HG02763 (cell line): ENCODE measurements at regions not wholly inside any gene's neighbourhood (a gene's known extent, or its start where the extent isn't known, plus 50 kb on each side); places are given as distances from the start of the nearest gene placed in this dataset.
A peak's percentile ranks its signal among the peaks of the same experiment; 100 is the strongest.
"Not testable (repeated sequence)": the region's sequence is repeated elsewhere in the genome, so short reads cannot be mapped to it uniquely, and the experiment has no call there.

Experiments used
- ATAC-seq: cut with Tn5 transposase; IDR thresholded peaks from one replicate; pipeline ENCODE4 v1.9.1; 2021; ENCODE audit warnings: mild to moderate bottlenecking, moderate library complexity; ENCODE audit not compliant: unreplicated experiment

DNA sequence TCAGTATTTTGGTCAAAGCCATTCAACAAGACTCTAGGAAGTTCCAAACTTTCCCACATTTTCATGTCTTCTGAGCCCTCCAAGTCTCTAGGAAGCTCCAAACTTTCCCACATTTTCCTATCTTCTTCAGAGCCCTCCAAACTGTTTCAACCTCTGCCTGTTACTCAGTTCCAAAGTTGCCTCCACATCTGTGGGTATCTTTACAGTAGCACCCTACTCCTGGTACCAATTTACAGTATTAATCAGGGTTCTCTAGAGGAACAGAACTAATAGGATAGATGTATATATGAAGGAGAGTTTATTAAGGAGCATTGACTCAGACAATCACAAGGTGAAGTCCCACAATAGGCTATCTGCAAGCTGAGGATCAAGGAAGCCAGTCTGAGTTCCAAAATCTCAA is 296.0 kb upstream of the CCL2 start:
- ATAC-seq = not testable (repeated sequence)

DNA sequence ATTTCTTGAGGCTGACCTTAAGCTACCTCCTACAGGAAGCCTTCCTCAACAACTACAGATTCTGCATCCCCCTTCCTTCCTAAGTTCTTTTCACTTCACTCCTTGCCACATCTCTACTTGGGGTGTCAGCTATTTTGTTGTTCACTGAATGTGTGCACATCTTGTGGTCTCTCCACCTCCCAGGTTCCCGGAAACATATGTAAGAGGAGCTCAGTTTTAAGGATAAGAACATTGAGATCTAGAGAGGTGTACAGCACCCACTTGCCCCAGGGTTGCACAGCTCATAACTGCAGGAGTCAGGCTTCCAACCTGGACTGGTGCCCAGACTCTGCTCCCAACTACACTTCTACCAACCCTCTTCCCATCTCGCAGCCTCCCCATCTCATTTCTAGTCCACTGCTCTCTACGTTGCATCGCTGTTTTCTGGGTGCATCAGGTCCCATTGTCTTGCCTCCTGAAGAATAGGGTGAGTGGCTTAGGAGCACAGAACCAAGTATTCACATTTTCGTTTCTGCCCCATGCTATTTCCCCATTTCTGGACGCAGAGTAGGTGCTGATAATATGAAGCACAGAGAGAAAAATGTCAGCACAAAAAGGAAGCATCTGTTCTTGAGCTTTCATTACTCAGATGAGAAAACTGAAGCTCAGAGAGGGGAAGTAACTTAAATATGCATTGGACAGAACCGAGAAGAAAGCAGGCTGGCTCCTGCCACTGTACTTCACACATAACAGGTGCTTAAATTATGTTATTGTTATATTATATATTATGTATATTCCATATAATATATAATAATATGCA is 292.0 kb upstream of the CCL2 start:
- no peak for ATAC-seq

DNA sequence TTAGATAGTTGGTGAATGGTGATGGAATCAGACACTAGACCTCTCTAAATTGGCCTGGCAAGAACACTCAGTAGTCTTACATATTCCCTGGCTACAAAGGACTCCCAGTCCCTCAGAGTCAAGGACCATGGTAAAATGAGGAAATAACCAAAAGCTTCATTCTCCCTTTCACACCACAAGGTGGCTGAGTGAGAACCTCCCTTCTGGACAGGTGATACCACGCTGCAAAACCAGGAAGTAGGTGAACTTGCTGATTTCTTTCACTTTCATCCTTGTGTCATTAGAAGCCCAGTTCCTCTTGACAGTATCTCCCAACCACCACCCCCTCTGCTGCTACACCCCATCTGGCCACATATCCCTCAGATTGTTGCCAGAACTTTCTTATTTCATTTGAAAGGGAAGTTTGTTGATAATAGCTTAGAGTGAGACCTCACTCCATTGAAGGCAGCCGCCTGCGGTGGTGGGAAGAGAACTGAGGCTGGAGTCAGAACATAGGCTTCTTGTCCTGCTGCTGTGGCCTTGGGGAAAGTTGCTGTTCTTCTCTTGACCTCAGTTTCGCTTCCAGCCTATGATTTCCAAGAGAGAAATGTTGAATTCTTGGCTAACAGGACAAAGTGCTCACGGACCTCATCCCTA is 290.6 kb upstream of the CCL2 start:
- ATAC-seq = peak; percentile 75

DNA sequence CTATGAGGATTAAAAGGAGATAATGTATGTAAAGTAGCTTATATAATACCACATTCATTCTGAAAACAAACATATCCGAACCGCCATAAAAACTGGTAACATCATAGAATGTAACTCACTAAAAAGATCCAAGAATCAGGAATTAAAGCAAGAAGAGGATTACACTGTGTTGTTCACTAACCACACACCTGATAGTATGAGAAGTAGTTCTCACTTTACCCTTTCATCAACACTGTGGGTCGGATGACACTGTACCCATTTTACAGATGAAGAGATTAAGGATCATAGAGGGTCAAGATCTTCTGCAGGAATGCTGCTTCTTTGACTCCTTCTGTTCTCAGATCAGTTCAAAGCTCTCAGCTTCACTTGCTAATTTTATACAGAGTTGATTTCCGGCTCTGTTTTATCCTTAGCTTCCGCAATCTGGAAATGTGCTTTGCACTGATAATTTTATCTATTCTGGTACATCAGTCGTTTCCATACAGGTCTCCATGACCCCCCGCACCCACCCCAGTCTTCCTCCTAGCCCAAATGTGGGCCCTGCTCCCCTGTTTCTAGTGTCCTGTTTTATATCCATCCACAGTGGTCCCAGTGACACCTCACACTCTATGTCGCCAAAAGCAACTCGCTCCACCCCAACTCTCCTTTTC is 288.6 kb upstream of the CCL2 start:
- ATAC-seq = no peak

DNA sequence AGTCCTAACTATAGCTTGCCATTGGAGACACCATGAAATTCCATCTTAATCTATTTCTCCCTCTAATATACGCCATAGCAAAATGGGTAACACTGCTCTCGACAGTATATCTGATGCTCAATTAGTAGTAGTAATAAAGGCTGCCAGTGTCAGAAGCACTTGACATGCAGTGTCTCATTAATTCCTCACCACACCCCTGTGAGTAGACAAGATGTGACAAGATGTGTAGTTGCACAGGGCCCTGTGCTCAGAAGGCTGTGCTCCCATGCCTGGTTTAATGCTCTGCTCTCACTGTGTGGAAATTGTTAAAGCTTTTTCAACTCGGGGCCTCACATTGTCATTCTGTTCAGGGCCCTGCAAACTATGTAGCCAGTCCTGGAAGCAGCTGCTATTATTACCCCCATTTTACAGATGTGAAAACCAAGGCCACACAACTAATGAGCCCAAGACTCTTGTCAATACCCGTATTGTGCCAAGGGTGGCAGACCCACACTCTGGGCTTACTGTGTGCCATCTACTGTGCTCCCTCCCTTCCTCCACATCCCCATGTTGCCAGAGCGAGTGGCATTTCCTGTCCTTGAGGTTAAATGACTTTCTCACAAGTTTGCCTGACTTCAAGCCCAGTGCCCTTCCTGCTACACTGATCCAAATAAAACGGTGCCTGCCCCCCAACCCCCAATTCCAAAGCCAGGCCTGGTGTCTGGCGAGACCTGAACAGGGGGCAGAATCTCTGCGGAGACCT is 287.3 kb upstream of the CCL2 start:
- no peak for ATAC-seq

DNA sequence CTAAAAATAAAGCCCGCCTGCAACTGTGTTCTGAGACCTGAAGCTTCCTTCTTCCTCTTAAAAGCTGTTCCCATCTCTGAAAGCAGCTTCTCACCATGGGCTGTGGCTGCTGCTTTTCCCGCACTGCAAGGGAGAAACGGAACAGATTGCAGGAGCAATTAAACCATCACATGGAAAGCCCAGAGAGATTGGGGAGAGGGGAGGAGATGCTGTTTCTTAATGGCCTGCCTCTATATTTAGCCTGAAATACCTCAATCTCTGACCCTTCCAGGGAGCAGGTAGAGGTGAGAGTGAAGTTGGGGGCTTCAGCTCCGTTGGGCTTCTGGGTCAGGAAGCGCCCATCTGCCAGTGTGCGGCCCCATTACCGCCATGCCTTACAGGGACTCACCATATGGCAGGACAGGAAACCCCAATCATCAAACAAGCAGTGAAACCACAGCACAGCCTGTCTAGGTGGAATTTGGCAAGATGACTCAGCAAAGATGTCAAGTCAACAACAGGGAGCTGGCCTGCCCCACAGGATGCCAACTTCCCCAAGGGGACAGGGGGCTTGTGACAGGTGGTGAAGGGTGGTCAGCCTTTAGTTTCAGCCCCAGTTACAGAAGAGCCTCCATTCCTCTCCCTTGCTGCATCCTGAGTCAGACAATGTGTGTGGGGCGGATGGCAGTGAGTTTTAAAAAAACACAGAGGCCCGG is 286.6 kb upstream of the CCL2 start:
- ATAC-seq = no peak

DNA sequence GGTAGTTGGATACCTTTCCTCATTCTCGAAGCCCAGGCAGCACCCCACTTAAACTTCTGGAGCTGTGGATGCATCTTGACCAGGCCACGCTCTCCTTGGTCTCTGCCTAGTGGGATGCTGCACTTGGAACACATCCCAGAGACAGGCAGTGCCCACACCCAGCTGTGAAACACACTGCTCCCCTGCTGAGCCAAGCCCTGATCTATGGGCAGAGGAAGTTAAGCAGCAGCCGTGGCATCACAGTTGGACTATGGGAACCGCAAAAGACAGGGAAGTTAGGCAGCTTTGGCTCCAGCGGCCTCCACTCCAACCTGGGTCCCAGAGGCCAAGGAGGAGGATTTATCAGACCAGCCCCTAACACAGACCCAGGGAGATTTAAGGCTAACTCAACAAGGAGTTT is 284.8 kb upstream of the CCL2 start:
- no peak for ATAC-seq

DNA sequence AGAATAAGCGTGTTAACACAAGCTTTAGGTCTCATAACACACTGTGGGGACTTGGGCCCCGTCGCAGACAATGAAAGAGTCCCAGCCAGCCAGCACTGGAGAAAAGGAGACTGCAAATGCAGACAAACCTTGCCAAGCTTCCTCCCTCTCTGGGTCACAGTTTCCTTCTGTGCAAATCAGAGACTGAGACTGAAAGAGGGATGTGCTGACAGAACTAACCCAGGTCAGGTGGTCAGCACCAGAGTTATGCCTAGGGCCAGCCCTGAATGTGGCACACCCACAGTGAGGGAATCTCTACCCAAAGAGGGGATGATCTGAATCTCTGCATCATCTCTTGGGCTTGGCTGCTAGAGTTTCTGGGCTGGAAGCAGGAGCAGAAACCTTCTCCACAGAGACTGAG is 282.3 kb upstream of the CCL2 start:
- ATAC-seq = no peak

DNA sequence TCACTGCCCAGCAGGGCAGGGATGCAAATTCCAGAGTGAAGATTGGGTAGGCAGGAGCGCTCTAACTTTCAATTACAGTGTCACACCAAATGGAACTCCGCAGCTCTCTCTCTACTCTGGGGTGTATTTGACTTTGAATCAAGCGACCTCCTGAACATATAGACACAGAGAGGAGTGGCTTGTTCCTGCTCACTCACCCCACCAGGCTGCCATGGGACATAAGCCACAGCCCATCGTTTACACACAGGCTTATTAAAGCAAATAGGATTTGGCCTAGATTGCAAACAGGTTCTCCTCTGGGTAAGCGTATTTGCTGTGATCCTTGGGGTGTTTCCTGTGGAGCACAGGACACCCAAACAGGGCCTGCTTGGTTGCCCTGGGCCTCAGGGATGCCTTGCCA is 281.6 kb upstream of the CCL2 start:
- no peak for ATAC-seq

DNA sequence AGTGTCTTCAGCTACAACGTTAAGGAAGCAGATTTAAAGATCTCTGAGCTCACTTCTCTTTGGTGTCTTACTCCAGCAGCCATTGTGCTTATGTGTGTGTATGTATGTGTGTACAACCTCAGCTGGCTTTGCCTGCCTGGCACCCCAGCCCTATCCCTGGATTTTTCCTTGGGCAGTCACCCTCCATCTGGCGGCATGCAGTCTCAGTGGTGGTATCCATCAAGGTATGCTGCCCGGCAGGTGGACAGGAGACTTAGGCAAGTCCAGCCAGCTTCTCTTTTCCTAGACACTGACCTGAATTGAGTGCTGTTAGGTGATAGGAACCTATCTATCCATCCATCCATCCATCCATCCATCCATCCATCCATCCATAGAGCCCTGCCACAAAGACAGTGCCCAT is 280.8 kb upstream of the CCL2 start:
- no peak for ATAC-seq

DNA sequence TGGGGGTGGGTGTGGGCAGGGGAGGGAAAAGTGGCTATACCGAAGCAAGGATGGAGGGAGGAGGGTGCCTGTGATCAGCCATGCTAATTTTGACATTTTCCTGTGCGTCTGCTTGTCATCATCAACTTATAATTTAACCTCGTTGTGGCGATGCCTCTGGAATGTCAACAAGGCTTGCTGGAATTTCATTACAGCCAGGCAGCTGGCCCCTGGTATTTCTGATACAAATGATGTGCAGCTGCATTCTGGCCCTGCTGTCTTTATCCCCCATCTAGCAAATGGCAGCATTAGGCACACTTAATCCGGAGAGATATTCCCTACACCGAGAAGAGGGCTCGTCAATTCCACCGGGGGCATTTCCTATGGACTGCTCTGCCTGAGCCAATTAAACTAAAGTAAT is 278.3 kb upstream of the CCL2 start:
- ATAC-seq = no peak

DNA sequence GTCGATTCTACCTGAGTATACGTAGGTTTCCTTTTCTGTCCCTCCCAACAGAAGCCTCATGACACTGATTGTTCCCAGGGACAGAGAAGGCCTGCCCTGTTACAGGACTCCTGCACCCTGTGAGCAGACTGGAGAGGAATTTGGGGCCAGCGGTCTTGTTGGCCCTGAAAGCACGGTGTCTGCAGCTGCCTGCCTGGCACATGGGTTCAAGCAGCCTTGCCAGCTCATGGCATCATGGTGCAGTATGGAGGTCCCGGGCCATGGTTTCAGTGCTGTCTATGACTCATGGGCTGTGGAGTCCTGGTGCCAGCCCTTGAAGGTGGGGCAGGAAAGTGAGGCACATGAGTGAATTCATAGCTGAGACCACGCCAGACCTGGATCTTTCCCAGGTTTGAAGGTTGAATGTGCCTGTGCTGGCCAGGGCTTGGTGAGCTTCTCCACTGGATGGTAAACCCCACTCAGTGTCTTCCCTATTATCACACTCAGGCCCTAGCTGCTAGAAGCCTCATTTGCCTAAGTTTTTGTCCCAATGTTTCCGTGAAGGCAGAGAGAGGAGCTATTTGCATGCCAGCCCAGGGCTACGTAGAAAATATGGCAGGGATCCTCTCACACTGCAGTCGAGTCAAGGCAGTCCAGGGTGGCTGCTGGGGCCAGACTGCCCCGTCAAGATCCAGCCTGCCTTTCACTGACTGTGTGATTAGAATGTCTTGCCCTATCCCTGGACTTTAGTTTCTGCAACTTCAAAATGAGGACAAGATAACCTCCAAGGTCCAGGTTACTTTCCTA is 277.2 kb upstream of the CCL2 start:
- ATAC-seq = no peak

DNA sequence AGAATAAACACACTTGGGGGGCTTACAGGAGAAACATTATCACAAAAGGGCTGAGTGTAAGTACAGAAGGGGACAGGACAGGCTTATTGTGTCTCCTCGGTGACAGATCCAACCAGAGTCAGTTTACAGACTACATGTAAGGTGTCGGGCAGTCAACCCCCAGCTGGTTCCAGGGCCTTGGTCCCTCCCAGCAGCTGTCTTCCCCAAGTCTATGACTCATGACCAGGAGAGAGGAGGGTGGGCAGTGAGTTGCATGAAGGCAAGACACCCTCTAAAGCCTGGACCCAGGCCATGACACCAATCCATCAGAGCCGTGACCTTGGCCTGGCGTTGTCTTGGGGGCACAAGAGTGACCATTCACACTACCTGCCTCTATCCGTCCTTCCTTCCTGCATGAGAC is 276.2 kb upstream of the CCL2 start:
- no peak for ATAC-seq

DNA sequence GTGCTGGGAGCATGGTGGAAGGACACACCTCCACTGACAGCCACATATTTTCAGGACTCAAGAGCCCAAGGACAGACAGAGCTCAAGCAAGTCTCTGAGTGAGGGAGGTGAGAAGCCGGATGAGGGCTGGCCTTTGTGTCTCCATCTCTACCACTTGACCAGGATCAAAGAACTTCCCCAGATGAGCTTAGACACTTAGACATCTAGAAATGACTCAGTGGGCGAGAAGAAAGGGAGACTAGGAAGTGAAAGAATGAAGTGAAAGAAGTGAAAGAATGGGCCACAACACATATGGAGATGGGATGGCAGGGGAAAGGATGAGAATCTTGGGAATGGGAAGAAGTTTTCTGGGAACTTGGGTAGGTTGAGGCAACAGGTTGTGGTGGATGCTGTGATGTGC is 274.9 kb upstream of the CCL2 start:
- ATAC-seq = no peak

DNA sequence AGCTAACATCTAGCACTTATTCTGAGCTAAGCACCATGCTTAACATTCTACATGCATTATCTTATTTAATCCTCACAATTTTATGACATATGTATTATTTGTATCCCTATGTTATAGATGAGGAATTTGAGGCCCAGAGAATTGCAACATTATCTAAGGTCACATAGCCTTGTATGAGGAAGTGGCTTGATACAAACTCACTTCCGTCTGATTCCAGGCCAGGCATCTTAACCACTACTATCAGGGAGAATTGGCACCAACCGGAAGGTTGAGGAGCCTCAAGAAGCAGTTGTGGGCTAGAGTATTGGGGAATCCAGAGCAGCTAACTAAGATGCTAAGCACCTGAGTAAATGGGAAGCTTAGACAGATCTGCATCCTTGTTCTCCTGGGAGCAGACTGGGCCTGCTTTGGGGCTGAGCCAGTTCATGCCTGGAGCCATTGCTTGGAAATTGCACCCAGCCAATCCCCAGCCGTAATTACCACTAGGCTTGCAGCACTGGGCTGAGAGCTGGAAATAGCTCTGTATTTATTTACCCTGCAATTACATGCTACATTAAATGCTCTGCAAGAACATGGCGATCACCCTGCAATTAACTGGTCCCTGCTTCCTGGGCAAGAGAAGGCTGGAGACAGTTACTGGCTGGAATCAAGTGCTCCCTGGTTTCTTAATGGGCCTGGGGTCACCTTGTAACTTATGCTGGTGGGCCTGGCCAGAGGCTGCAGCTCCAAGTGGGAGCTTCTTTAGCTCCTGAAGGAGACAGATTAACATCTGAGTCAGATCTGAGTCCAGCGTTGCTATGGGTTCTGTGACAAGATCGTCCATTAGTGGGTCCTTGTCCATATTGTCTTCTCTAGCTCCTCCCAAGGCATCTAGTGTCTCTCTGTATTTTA is 273.1 kb upstream of the CCL2 start:
- ATAC-seq = no peak

DNA sequence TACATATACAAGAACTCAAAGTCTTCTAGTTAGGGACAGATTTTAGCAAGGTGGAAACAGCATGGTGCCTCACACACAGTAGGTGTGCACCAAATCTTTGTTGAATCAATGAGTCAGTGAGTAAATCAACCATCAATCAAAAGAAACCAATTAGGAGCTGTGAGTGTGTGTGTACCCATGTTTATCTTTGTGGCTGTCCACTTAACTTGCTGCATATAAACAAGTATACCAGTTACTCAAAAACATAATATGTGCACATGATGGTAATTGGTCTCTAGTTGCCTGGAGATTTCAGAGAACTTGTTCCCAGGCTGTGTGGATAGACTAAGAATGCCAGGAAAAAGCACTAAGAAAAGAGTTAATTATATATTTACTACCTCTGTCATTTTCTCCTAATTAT is 272.2 kb upstream of the CCL2 start:
- ATAC-seq = no peak

DNA sequence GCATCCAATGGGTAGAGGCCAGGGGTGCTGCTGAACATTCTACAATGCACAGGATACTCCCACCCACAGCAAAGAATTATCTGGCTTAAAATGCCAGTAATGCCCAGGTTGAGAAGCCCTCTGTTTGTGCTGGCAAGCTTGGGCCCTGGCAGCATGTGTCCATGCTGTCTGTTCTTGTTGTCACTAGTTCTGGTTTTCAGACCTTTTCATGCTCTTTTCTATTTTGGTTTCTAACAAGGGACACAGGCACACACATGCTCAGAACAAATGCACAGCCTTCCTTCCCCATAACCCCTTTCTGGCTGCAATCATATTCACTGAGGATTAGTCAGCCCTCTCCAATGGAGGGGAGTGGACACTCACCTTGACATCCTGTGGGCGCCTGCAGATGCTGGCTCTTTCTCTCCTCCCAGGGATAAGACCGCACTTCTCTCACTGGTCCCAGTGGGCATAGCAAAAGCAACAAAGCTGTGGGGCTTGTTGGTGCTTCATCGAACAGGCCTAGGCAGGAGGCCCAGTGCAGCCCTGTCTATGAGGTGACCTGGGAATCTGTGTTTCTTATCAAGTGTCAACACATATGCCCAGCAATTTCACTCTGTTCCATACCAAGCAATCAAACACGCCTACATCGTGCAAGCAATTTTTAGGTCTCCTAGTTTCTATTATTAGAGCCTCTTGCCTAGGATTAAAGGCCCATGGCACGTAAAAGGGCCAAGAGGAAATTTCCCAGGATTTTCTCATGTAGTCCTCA is 271.1 kb upstream of the CCL2 start:
- no peak for ATAC-seq

DNA sequence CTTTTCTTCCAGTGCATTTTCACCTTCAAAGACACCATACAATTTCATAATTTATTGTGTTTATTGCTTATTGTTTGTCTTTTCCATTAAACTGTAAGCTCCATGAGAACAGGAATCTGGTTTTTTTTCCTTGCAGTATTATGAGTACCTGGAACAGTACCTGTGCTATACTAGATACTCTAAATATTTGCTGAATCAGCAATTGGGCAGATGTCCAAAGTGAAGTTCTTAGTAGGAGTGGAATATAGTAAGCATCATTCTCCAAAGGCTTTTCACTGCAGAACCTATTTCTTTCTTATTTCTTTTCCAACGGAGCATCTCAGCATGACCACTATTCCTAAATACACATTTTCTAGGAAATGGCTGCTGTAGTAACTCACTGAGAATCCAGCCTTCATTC is 269.0 kb upstream of the CCL2 start:
- ATAC-seq = no peak

DNA sequence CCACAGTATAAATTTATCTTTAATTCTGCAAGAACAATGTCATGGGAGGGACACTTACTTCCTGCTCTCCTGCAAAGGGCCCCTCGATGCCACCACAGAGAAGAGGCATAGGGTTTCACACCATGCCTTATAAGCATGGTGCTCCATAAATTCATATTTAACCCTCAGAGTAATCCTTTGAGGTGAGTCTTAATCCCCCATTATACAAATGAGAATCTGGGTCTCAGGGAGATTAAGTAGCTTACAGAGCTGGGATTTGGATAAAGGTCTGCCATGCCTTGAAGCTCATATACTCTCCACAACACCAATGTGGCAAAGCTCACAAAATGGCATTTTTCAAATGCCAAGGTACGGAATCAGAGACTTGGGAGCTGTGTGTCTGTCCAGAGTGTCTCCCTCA is 268.5 kb upstream of the CCL2 start:
- ATAC-seq = no peak
